ENCODE measurements at regions not wholly inside any gene's neighbourhood (a gene's known extent, or its start where the extent isn't known, plus 50 kb on each side); places are given as distances from the start of the nearest gene placed in this dataset.

DNA sequence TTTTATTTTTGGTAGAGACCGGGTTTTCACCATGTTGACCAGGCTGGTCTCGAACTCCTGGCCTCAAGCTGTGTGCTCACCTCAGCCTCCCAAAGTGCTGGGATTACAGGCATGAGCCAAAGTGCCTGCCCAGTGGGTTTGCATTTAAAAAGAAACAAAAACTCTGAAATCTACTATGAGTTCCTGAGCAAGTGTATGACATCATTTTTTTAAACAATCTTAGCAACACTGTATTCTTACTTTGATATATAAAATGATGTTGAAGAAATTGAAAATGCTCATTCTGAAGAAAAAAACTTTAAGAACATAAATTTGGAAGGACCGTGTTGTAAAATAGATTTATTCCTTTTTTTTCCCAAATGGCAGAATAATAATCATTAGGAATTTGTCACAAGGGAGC, 1199.7 kb downstream of the DIAPH3 start:
- Histone ChIP-seq H4K20me1 (ENCODE audit: control insufficient read depth, insufficient read depth) (no peaks in the 10 kb centered on the region), H2AFZ (ENCODE audit: control insufficient read depth, low read depth, low read length) (no peak overlapping the region), H3K4me1 (ENCODE audit: control insufficient read depth, insufficient read depth, low read length) (no peaks in the 10 kb centered on the region), H3K4me2 (ENCODE audit: control insufficient read depth, insufficient read depth) (no peak overlapping the region), H3K9ac (ENCODE audit: control insufficient read depth, insufficient read depth, low read length) (no peak overlapping the region), H3K36me3 (ENCODE audit: control insufficient read depth in 2 of 2, insufficient read depth in 2 of 2, low read length in 1 of 2) (no peaks in the 10 kb centered on the region), H3K27me3 (replicated peaks in 1 of 2; ENCODE audit: control insufficient read depth in 2 of 2, insufficient read depth in 2 of 2, low read length in 1 of 2) (no peaks in the 10 kb centered on the region), H3K27ac (ENCODE audit: control insufficient read depth, insufficient read depth) (no peak overlapping the region), H3K4me3 (no peak overlapping the region), H3K9me3 (replicated peaks; ENCODE audit: control insufficient read depth, insufficient read depth, low read length) (no peaks in the 10 kb centered on the region; the same call in 2 of the 3 replicates), H3K79me2 (ENCODE audit: control insufficient read depth, insufficient read depth, low read length) (no peaks in the 10 kb centered on the region)
- ChIA-PET SMC1A (ENCODE audit: uncharacterized antibody, unreplicated experiment) (interaction anchor here (0.6 to 1.1 kb wide), 2 partner anchors 8 to 9 kb away, joined by 3 read pairs; no protein-coding TSS in a partner anchor), CTCF (interaction anchor here (1.0 to 2.9 kb wide), 3 partner anchors 9 to 1340 kb away, joined by 3 to 13 read pairs (median 3); no protein-coding TSS in a partner anchor), POLR2A (no interaction called here), RAD21 (ENCODE audit: unreplicated experiment) (interaction anchor here (1.0 to 1.8 kb wide), 3 partner anchors 8 to 1337 kb away, joined by 3 to 6 read pairs (median 4); no protein-coding TSS in a partner anchor)
- ATAC-seq = no peak
- in situ Hi-C loops (cut with MboI) (loop anchor here (25.0 kb wide), 1 partner anchor 1327 kb away; the partner anchor contains the start of gene PCDH17), intact Hi-C loops (cut with micrococcal nuclease; ENCODE audit: unreplicated experiment) (loop anchor here (5.0 to 10.0 kb wide), 2 partner anchors 659 to 1037 kb away; no protein-coding TSS in a partner anchor)
- WGBS (ENCODE audit: insufficient coverage, insufficient replicate concordance, low lambda C conversion rate, missing lambda C conversion rate) = 77% methylated on average over 3 of the region's 3 CpGs
- no TSS peak for BruUV-seq (replicated peaks)
- FAIRE-seq = peak; percentile 13
- no peak for DNase-seq (ENCODE audit: low read depth, low spot score)
- TF ChIP-seq NFXL1 (IDR thresholded peaks at IDR 0.05; ENCODE audit: borderline replicate concordance) (no peak), ATF7 (IDR thresholded peaks at IDR 0.05; ENCODE audit: low read depth) (peak; percentile 66), NRF1 (conservative IDR thresholded peaks at IDR 0.05; ENCODE audit: low read depth, low read length) (no peak), SP1 (IDR thresholded peaks at IDR 0.05; ENCODE audit: low read depth, low read length) (no peak), CBFB (IDR thresholded peaks at IDR 0.05; ENCODE audit: low read depth) (no peak)
- TF ChIP-seq, protein P1, sequence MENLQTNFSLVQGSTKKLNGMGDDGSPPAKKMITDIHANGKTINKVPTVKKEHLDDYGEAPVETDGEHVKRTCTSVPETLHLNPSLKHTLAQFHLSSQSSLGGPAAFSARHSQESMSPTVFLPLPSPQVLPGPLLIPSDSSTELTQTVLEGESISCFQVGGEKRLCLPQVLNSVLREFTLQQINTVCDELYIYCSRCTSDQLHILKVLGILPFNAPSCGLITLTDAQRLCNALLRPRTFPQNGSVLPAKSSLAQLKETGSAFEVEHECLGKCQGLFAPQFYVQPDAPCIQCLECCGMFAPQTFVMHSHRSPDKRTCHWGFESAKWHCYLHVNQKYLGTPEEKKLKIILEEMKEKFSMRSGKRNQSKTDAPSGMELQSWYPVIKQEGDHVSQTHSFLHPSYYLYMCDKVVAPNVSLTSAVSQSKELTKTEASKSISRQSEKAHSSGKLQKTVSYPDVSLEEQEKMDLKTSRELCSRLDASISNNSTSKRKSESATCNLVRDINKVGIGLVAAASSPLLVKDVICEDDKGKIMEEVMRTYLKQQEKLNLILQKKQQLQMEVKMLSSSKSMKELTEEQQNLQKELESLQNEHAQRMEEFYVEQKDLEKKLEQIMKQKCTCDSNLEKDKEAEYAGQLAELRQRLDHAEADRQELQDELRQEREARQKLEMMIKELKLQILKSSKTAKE (IDR thresholded peaks at IDR 0.05; ENCODE audit: low read depth, poor library complexity, severe bottlenecking) = no peak
- TF ChIP-seq, protein P2, sequence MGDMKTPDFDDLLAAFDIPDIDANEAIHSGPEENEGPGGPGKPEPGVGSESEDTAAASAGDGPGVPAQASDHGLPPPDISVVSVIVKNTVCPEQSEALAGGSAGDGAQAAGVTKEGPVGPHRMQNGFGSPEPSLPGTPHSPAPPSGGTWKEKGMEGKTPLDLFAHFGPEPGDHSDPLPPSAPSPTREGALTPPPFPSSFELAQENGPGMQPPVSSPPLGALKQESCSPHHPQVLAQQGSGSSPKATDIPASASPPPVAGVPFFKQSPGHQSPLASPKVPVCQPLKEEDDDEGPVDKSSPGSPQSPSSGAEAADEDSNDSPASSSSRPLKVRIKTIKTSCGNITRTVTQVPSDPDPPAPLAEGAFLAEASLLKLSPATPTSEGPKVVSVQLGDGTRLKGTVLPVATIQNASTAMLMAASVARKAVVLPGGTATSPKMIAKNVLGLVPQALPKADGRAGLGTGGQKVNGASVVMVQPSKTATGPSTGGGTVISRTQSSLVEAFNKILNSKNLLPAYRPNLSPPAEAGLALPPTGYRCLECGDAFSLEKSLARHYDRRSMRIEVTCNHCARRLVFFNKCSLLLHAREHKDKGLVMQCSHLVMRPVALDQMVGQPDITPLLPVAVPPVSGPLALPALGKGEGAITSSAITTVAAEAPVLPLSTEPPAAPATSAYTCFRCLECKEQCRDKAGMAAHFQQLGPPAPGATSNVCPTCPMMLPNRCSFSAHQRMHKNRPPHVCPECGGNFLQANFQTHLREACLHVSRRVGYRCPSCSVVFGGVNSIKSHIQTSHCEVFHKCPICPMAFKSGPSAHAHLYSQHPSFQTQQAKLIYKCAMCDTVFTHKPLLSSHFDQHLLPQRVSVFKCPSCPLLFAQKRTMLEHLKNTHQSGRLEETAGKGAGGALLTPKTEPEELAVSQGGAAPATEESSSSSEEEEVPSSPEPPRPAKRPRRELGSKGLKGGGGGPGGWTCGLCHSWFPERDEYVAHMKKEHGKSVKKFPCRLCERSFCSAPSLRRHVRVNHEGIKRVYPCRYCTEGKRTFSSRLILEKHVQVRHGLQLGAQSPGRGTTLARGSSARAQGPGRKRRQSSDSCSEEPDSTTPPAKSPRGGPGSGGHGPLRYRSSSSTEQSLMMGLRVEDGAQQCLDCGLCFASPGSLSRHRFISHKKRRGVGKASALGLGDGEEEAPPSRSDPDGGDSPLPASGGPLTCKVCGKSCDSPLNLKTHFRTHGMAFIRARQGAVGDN (IDR thresholded peaks at IDR 0.05) = no peak
- TF ChIP-seq, protein P3, sequence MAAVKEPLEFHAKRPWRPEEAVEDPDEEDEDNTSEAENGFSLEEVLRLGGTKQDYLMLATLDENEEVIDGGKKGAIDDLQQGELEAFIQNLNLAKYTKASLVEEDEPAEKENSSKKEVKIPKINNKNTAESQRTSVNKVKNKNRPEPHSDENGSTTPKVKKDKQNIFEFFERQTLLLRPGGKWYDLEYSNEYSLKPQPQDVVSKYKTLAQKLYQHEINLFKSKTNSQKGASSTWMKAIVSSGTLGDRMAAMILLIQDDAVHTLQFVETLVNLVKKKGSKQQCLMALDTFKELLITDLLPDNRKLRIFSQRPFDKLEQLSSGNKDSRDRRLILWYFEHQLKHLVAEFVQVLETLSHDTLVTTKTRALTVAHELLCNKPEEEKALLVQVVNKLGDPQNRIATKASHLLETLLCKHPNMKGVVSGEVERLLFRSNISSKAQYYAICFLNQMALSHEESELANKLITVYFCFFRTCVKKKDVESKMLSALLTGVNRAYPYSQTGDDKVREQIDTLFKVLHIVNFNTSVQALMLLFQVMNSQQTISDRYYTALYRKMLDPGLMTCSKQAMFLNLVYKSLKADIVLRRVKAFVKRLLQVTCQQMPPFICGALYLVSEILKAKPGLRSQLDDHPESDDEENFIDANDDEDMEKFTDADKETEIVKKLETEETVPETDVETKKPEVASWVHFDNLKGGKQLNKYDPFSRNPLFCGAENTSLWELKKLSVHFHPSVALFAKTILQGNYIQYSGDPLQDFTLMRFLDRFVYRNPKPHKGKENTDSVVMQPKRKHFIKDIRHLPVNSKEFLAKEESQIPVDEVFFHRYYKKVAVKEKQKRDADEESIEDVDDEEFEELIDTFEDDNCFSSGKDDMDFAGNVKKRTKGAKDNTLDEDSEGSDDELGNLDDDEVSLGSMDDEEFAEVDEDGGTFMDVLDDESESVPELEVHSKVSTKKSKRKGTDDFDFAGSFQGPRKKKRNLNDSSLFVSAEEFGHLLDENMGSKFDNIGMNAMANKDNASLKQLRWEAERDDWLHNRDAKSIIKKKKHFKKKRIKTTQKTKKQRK (IDR thresholded peaks at IDR 0.05; ENCODE audit: low read depth, low read length) = no peak
